Loucy (cell line): ENCODE measurements at regions not wholly inside any gene's neighbourhood (a gene's known extent, or its start where the extent isn't known, plus 50 kb on each side); places are given as distances from the start of the nearest gene placed in this dataset.

Source experiments
- CTCF ChIP-seq: fragments of 200-600 bp; sonication (generic); conservative IDR thresholded peaks from 2 replicates; pipeline ENCODE4 v1.5.1; 2014; ENCODE audit warnings: mild to moderate bottlenecking, antibody characterized with exemption, low read length
- EZH2phosphoT487 ChIP-seq: fragments of 200-600 bp; IDR thresholded peaks from 2 replicates; pipeline ENCODE4 v1.6.1; 2018; ENCODE audit warnings: antibody characterized with exemption, mild to moderate bottlenecking, moderate library complexity, borderline replicate concordance

DNA sequence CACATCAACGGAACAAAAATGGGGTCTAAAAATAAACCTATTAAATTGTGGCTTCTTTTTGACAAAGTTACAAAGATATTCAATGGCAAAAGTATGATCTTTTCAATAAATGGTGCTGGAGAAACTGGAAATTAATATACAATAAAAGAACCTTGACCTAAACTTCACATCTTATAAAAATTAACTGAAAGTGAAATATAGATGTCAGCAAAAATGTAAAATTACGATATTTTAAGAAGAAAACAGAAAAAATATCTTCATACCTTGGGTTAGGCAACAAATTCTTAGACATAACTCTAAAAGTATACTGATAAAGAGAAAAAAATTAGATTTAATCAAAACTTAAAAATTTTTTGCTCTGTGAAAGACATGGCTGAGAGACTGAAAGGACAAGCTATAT lies 1909.5 kb upstream of the CDH9 start:
- TF ChIP-seq CTCF (no peak), EZH2phosphoT487 (no peak)
